Astrocyte of the cerebellum (primary cell): ENCODE measurements at regions not wholly inside any gene's neighbourhood (a gene's known extent, or its start where the extent isn't known, plus 50 kb on each side); places are given as distances from the start of the nearest gene placed in this dataset.

Experiments used
- DNase-seq: peaks from one replicate; pipeline ENCODE4 v3.0.0-alpha.2; 2011; ENCODE audit warnings: low read depth
- H3K4me3 ChIP-seq: 2 replicates; pipeline ENCODE4 v1.5.1; 2011; ENCODE audit warnings: mild to moderate bottlenecking, low read depth, low read length, moderate library complexity
- CTCF ChIP-seq: IDR thresholded peaks from 2 replicates; pipeline ENCODE4 v1.5.1; 2012; ENCODE audit warnings: low read length, low read depth, moderate library complexity, mild to moderate bottlenecking; ENCODE audit errors: missing control alignments
- in situ Hi-C: cut with HindIII; loops from 2 replicates; pipeline ENCODE4 v1.10.0; 2017; ENCODE audit warnings: low sequenced_read_pairs

- in situ Hi-C loops, result no loop called here
- no peak for DNase-seq
- no peak for TF ChIP-seq CTCF
- H3K4me3 ChIP-seq, result no peak overlapping the region
Measured at GRCh38 chr3:83601704-83602103, 1357.1 kb upstream of the CADM2 start.

- no peak overlapping the region for H3K4me3 ChIP-seq
- no peak for DNase-seq
- in situ Hi-C loops, result loop anchor here (5.0 kb wide), 1 partner anchor 35 kb away; no protein-coding TSS in a partner anchor
- TF ChIP-seq CTCF, result no peak
Measured at GRCh38 chr3:83622526-83622925, 1336.3 kb upstream of the CADM2 start.

GRCh38 chr3:83625261-83625660, 1333.5 kb upstream of the CADM2 start:
- no peak overlapping the region for H3K4me3 ChIP-seq
- in situ Hi-C loops, result no loop called here
- no peak for DNase-seq
- no peak for TF ChIP-seq CTCF

GRCh38 chr3:83628471-83628870, 1330.3 kb upstream of the CADM2 start:
- no peak for TF ChIP-seq CTCF
- no peak for DNase-seq
- no peak overlapping the region for H3K4me3 ChIP-seq
- in situ Hi-C loops, result no loop called here

- DNase-seq, result no peak
- in situ Hi-C loops, result no loop called here
Measured at GRCh38 chr3:83632526-83632925, 1326.3 kb upstream of the CADM2 start.

GRCh38 chr3:83633758-83634157, 1325.0 kb upstream of the CADM2 start:
- in situ Hi-C loops, result no loop called here
- DNase-seq, result no peak
- no peak for TF ChIP-seq CTCF
- no peak overlapping the region for H3K4me3 ChIP-seq

More at GRCh38 chr3:83632526-83632925, 1326.3 kb upstream of the CADM2 start:
- no peak overlapping the region for H3K4me3 ChIP-seq
- no peak for TF ChIP-seq CTCF

GRCh38 chr3:83649692-83650091, 1309.1 kb upstream of the CADM2 start:
- in situ Hi-C loops, result no loop called here
- no peak for TF ChIP-seq CTCF
- no peak overlapping the region for H3K4me3 ChIP-seq
- no peak for DNase-seq
